ENCODE measurements at regions not wholly inside any gene's neighbourhood (a gene's known extent, or its start where the extent isn't known, plus 50 kb on each side); places are given as distances from the start of the nearest gene placed in this dataset.

GRCh38 chr2:60285626-60286316, 267.7 kb downstream of the BCL11A start:
- Mint-ChIP-seq H3K9me3 (ENCODE audit: low read depth, unreplicated experiment) (no peaks in the 10 kb centered on the region), H3K4me1 (ENCODE audit: low read depth, unreplicated experiment) (no peaks in the 10 kb centered on the region), H3K27ac (ENCODE audit: unreplicated experiment) (no peak overlapping the region), H3K27me3 (ENCODE audit: unreplicated experiment) (no peaks in the 10 kb centered on the region), H3K4me3 (ENCODE audit: low read depth, unreplicated experiment) (no peak overlapping the region), H3K36me3 (ENCODE audit: insufficient read depth, unreplicated experiment) (no peaks in the 10 kb centered on the region)
- no peak for TF ChIP-seq CTCF (IDR thresholded peaks at IDR 0.05; ENCODE audit: unreplicated experiment)
- BruUV-seq (replicated peaks): no TSS peak
- DNase-seq: no peak
- CTCF ChIA-PET: no interaction called here
- intact Hi-C loops (cut with micrococcal nuclease; ENCODE audit: unreplicated experiment): no loop called here

DNA sequence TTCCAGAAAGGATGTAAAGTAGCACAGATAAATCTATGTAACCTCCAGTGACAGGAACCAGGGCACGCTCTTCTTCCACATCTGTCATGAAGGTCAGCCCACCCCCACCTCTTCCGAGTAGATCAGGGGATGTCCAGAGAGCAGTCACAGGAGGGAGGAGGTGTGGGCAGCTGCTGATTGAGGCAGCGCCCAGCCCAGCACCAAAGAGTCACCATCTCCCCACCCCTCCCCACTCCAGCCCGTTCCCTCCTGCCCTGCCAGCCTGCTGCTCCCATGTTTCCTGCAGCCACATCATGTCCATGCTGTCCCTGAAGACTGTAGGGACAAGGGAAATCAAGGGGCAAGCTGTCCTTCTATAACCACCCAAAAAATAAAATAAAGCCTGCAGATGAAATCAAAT, 269.8 kb downstream of the BCL11A start:
- BruUV-seq (replicated peaks): no TSS peak
- Mint-ChIP-seq H3K36me3 (ENCODE audit: insufficient read depth, unreplicated experiment) (no peaks in the 10 kb centered on the region), H3K27ac (ENCODE audit: unreplicated experiment) (no peak overlapping the region), H3K4me1 (ENCODE audit: low read depth, unreplicated experiment) (no peaks in the 10 kb centered on the region), H3K4me3 (ENCODE audit: low read depth, unreplicated experiment) (no peak overlapping the region), H3K9me3 (ENCODE audit: low read depth, unreplicated experiment) (peaks cover 2% of the 10 kb centered on the region), H3K27me3 (ENCODE audit: unreplicated experiment) (peaks cover 12% of the 10 kb centered on the region)
- intact Hi-C loops (cut with micrococcal nuclease; ENCODE audit: unreplicated experiment): no loop called here
- no peak for TF ChIP-seq CTCF (IDR thresholded peaks at IDR 0.05; ENCODE audit: unreplicated experiment)
- CTCF ChIA-PET: no interaction called here
- DNase-seq: no peak

GRCh38 chr2:60282886-60283285, 270.6 kb downstream of the BCL11A start:
- BruUV-seq (replicated peaks): no TSS peak
- CTCF ChIA-PET: no interaction called here
- no peaks in the 10 kb centered on the region for H3K36me3 Mint-ChIP-seq (ENCODE audit: insufficient read depth, unreplicated experiment)
- no peaks in the 10 kb centered on the region for H3K4me1 Mint-ChIP-seq (ENCODE audit: low read depth, unreplicated experiment)
- H3K27me3 Mint-ChIP-seq (ENCODE audit: unreplicated experiment): peaks cover 12% of the 10 kb centered on the region
- no peak for TF ChIP-seq CTCF (IDR thresholded peaks at IDR 0.05; ENCODE audit: unreplicated experiment)
- intact Hi-C loops (cut with micrococcal nuclease; ENCODE audit: unreplicated experiment): no loop called here
- peaks cover 2% of the 10 kb centered on the region for H3K9me3 Mint-ChIP-seq (ENCODE audit: low read depth, unreplicated experiment)
- no peak overlapping the region for H3K4me3 Mint-ChIP-seq (ENCODE audit: low read depth, unreplicated experiment)
- no peak overlapping the region for H3K27ac Mint-ChIP-seq (ENCODE audit: unreplicated experiment)
- no peak for DNase-seq

DNA sequence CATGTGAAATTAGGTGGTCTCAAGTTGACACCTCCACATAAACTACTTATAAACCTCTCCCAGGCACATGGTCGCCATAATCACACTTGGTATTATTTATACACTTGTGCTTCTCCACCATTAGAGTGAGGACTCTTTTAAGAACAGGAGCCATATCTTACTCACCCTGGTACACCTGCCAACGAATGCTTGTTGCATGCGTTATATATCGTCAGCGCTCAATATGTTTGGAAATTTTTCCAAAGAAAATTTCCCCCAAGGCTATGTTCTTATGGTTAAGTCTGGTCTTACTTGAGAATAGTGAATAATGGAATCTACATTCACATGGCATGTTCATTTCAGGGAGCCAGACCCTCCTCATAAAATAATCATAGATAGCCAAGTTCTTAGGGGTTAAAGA, 271.7 kb downstream of the BCL11A start:
- no peak overlapping the region for H3K27ac Mint-ChIP-seq (ENCODE audit: unreplicated experiment)
- BruUV-seq (replicated peaks): no TSS peak
- no peak for TF ChIP-seq CTCF (IDR thresholded peaks at IDR 0.05; ENCODE audit: unreplicated experiment)
- peaks cover 12% of the 10 kb centered on the region for H3K27me3 Mint-ChIP-seq (ENCODE audit: unreplicated experiment)
- CTCF ChIA-PET: no interaction called here
- H3K36me3 Mint-ChIP-seq (ENCODE audit: insufficient read depth, unreplicated experiment): no peaks in the 10 kb centered on the region
- peaks cover 2% of the 10 kb centered on the region for H3K9me3 Mint-ChIP-seq (ENCODE audit: low read depth, unreplicated experiment)
- DNase-seq: no peak
- no peak overlapping the region for H3K4me3 Mint-ChIP-seq (ENCODE audit: low read depth, unreplicated experiment)
- intact Hi-C loops (cut with micrococcal nuclease; ENCODE audit: unreplicated experiment): no loop called here
- H3K4me1 Mint-ChIP-seq (ENCODE audit: low read depth, unreplicated experiment): no peaks in the 10 kb centered on the region

All from Calu3 (cell line).